OCI-LY7 (cell line): ENCODE measurements at regions not wholly inside any gene's neighbourhood (a gene's known extent, or its start where the extent isn't known, plus 50 kb on each side); places are given as distances from the start of the nearest gene placed in this dataset.

ENCODE experiments used
- BruUV-seq: library from RNA; stranded (reverse); fragments of 400-500 nt; replicated peaks from 2 replicates; lab custom pipeline; 2021; lab: Mats Ljungman, UMichigan
- CTCF ChIA-PET: fragments of 300-600 bp; sonication (Branson Sonifier 250); formaldehyde crosslinking; loops from one replicate; lab custom pipeline; 2022; ENCODE audit warnings: antibody characterized with exemption; ENCODE audit not compliant: unreplicated experiment; lab: Charles Lee
- POLR2A ChIA-PET: fragments of 300-600 bp; sonication (Branson Sonifier 250); formaldehyde crosslinking; loops from one replicate; lab custom pipeline; 2022; ENCODE audit warnings: antibody characterized with exemption; lab: Charles Lee
- DNase-seq: peaks from one replicate; pipeline ENCODE4 v3.0.0-alpha.2; 2015; ENCODE audit warnings: low spot score
- H2AFZ ChIP-seq: fragments of 200-600 bp; sonication (generic), shearing (Covaris generic); 2 replicates; pipeline ENCODE4 v1.6.1; 2014; ENCODE audit warnings: mild to moderate bottlenecking, antibody characterized with exemption, low read length, moderate library complexity
- H3K27ac ChIP-seq: fragments of 200-600 bp; sonication (generic); 2 replicates; pipeline ENCODE4 v1.5.1; 2014; ENCODE audit warnings: mixed run types, low read depth, mild to moderate bottlenecking, moderate library complexity, low read length, inconsistent platforms; ENCODE audit not compliant: poor library complexity, severe bottlenecking
- H3K36me3 ChIP-seq: fragments of 200-600 bp; sonication (generic); 2 replicates; pipeline ENCODE4 v1.6.1; 2014; ENCODE audit warnings: mild to moderate bottlenecking, antibody characterized with exemption, low read length, moderate library complexity, mixed read lengths; ENCODE audit not compliant: insufficient read depth
- H3K4me1 ChIP-seq: fragments of 200-600 bp; sonication (generic); 2 replicates; pipeline ENCODE4 v1.5.1; 2014; ENCODE audit warnings: mild to moderate bottlenecking, low read length; ENCODE audit not compliant: insufficient read depth, poor library complexity, severe bottlenecking
- H3K4me2 ChIP-seq: fragments of 200-600 bp; sonication (generic); 2 replicates; pipeline ENCODE4 v1.6.1; 2014; ENCODE audit warnings: mild to moderate bottlenecking, low read length
- H3K4me3 ChIP-seq: fragments of 200-600 bp; sonication (generic); 2 replicates; pipeline ENCODE4 v1.5.1; 2014; ENCODE audit warnings: mild to moderate bottlenecking, low read depth, low read length; ENCODE audit not compliant: poor library complexity, severe bottlenecking
- H3K79me2 ChIP-seq: fragments of 200-600 bp; sonication (generic); 2 replicates; pipeline ENCODE4 v1.6.1; 2016; ENCODE audit warnings: low read depth, mild to moderate bottlenecking, low read length, moderate library complexity, mixed read lengths; ENCODE audit not compliant: insufficient read depth
- H3K9me2 ChIP-seq: fragments of 200-600 bp; sonication (generic); 2 replicates; pipeline ENCODE4 v1.6.1; 2016; ENCODE audit warnings: mild to moderate bottlenecking, low read length, mixed read lengths; ENCODE audit not compliant: insufficient read depth
- H3K9me3 ChIP-seq: fragments of 200-600 bp; sonication (generic); 2 replicates; pipeline ENCODE4 v1.6.1; 2014; ENCODE audit warnings: mild to moderate bottlenecking, mixed run types, low read length, mixed read lengths
- H4K20me1 ChIP-seq: fragments of 200-600 bp; sonication (generic); 2 replicates; pipeline ENCODE4 v1.6.1; 2014; ENCODE audit warnings: mild to moderate bottlenecking, antibody characterized with exemption, low read length, moderate library complexity, mixed read lengths; ENCODE audit not compliant: insufficient read depth
- EZH2phosphoT487 ChIP-seq: fragments of 200-600 bp; sonication (generic); IDR thresholded peaks from 2 replicates; pipeline ENCODE4 v1.6.1; 2018; ENCODE audit warnings: low read depth, borderline replicate concordance, mild to moderate bottlenecking, mixed run types, antibody characterized with exemption, low read length, moderate library complexity, mixed read lengths
- intact Hi-C: fragments of 100-400 bp; cut with micrococcal nuclease; formaldehyde crosslinking; loops from one replicate; pipeline ENCODE4 v1.10.0; 2022; ENCODE audit not compliant: unreplicated experiment
- TF ChIP-seq, protein P1 (sequence below): fragments of 200-600 bp; sonication (generic); conservative IDR thresholded peaks from 2 replicates; pipeline ENCODE4 v1.5.1; 2014; ENCODE audit warnings: mild to moderate bottlenecking, antibody characterized with exemption, low read length, moderate library complexity, mixed read lengths

- no peaks in the 10 kb centered on the region for H3K36me3 ChIP-seq
- no peaks in the 10 kb centered on the region for H3K9me2 ChIP-seq
- H3K79me2 ChIP-seq, result no peaks in the 10 kb centered on the region
- no peaks in the 10 kb centered on the region for H3K9me3 ChIP-seq
- no peak overlapping the region for H3K4me3 ChIP-seq
- no peaks in the 10 kb centered on the region for H4K20me1 ChIP-seq
- TF ChIP-seq EZH2phosphoT487, result no peak
- TF ChIP-seq, protein P1, sequence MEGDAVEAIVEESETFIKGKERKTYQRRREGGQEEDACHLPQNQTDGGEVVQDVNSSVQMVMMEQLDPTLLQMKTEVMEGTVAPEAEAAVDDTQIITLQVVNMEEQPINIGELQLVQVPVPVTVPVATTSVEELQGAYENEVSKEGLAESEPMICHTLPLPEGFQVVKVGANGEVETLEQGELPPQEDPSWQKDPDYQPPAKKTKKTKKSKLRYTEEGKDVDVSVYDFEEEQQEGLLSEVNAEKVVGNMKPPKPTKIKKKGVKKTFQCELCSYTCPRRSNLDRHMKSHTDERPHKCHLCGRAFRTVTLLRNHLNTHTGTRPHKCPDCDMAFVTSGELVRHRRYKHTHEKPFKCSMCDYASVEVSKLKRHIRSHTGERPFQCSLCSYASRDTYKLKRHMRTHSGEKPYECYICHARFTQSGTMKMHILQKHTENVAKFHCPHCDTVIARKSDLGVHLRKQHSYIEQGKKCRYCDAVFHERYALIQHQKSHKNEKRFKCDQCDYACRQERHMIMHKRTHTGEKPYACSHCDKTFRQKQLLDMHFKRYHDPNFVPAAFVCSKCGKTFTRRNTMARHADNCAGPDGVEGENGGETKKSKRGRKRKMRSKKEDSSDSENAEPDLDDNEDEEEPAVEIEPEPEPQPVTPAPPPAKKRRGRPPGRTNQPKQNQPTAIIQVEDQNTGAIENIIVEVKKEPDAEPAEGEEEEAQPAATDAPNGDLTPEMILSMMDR, result no peak
- no peak overlapping the region for H2AFZ ChIP-seq
- H3K27ac ChIP-seq, result no peak overlapping the region
- no peaks in the 10 kb centered on the region for H3K4me1 ChIP-seq
- DNase-seq, result no peak
- H3K4me2 ChIP-seq, result no peak overlapping the region
- ChIA-PET CTCF (no interaction called here), POLR2A (interaction anchor here (0.8 kb wide), 1 partner anchor 15 kb away, joined by 3 read pairs; no protein-coding TSS in a partner anchor)
- BruUV-seq, result no TSS peak
- intact Hi-C loops, result no loop called here
These were observed 308.1 kb downstream of the CTH start for GRCh38 chr1:70719154-70719553.

- no peak for DNase-seq
- CTCF ChIA-PET, result no interaction called here
- Histone ChIP-seq H3K4me3 (no peak overlapping the region), H3K4me2 (no peak overlapping the region), H3K9me2 (no peaks in the 10 kb centered on the region), H4K20me1 (no peaks in the 10 kb centered on the region), H3K9me3 (no peaks in the 10 kb centered on the region), H3K4me1 (no peaks in the 10 kb centered on the region), H3K27ac (no peak overlapping the region), H2AFZ (no peak overlapping the region), H3K36me3 (no peaks in the 10 kb centered on the region), H3K79me2 (no peaks in the 10 kb centered on the region)
- no peak for TF ChIP-seq EZH2phosphoT487
- TF ChIP-seq, protein P1, result no peak
- POLR2A ChIA-PET, result interaction anchor here (0.8 kb wide), 1 partner anchor 14 kb away, joined by 3 read pairs; no protein-coding TSS in a partner anchor
- intact Hi-C loops, result no loop called here
- no TSS peak for BruUV-seq
These were observed 309.0 kb downstream of the CTH start for GRCh38 chr1:70720109-70720508.

GRCh38 chr1:70720521-70720920, 309.5 kb downstream of the CTH start:
- CTCF ChIA-PET, result no interaction called here

More at GRCh38 chr1:70720521-70720920, 309.5 kb downstream of the CTH start:
- H3K9me3 ChIP-seq, result no peaks in the 10 kb centered on the region
- no peaks in the 10 kb centered on the region for H3K36me3 ChIP-seq
- intact Hi-C loops, result no loop called here
- no peaks in the 10 kb centered on the region for H3K79me2 ChIP-seq
- no peak overlapping the region for H3K4me2 ChIP-seq
- H3K4me3 ChIP-seq, result no peak overlapping the region
- no TSS peak for BruUV-seq
- H4K20me1 ChIP-seq, result no peaks in the 10 kb centered on the region
- TF ChIP-seq EZH2phosphoT487, result no peak
- TF ChIP-seq, protein P1, result no peak
- no peaks in the 10 kb centered on the region for H3K9me2 ChIP-seq
- no peaks in the 10 kb centered on the region for H3K4me1 ChIP-seq
- POLR2A ChIA-PET, result interaction anchor here (0.7 kb wide), 1 partner anchor 22 kb away, joined by 3 read pairs; no protein-coding TSS in a partner anchor
- H2AFZ ChIP-seq, result no peak overlapping the region
- no peak overlapping the region for H3K27ac ChIP-seq
- no peak for DNase-seq
